CD8-positive, alpha-beta memory T cell (primary cell): ENCODE measurements at regions not wholly inside any gene's neighbourhood (a gene's known extent, or its start where the extent isn't known, plus 50 kb on each side); places are given as distances from the start of the nearest gene placed in this dataset.

ENCODE experiments used
- CTCF ChIA-PET: fragments of 350-600 bp; sonication (Branson Sonifier 250); formaldehyde crosslinking; loops from one replicate; lab custom pipeline; 2021; ENCODE audit warnings: antibody characterized with exemption; lab: Charles Lee
- POLR2A ChIA-PET: fragments of 350-600 bp; sonication (Branson Sonifier 250); formaldehyde crosslinking; loops from one replicate; lab custom pipeline; 2021; ENCODE audit warnings: antibody characterized with exemption; lab: Charles Lee
- DNase-seq, 5 donors: peaks; one replicate each; pipeline versions ENCODE4 v3.0.0 to v3.0.0-alpha.2; 2020 to 2022; ENCODE audit warnings: mixed read lengths in 1 of 5
- H3K27ac ChIP-seq: one replicate; pipeline ENCODE4 v1.7.0; 2013; ENCODE audit warnings: low read depth, mild to moderate bottlenecking, low read length, moderate library complexity
- H3K27me3 ChIP-seq: 2 replicates; pipeline ENCODE4 v1.7.0; 2013; ENCODE audit warnings: low read length, mild to moderate bottlenecking; ENCODE audit not compliant: insufficient read depth, poor library complexity, severe bottlenecking
- H3K36me3 ChIP-seq: 2 replicates; pipeline ENCODE4 v1.7.0; 2013; ENCODE audit warnings: mild to moderate bottlenecking, low read length, moderate library complexity; ENCODE audit not compliant: insufficient read depth
- H3K4me1 ChIP-seq: 2 replicates; pipeline ENCODE4 v1.7.0; 2013; ENCODE audit warnings: mild to moderate bottlenecking, low read length, moderate library complexity; ENCODE audit not compliant: insufficient read depth
- H3K4me3 ChIP-seq: 2 replicates; pipeline ENCODE4 v1.7.0; 2013; ENCODE audit warnings: mild to moderate bottlenecking, low read length
- H3K9me3 ChIP-seq: 2 replicates; pipeline ENCODE4 v1.7.0; 2013; ENCODE audit warnings: mild to moderate bottlenecking, low read length
- H3K27ac Mint-ChIP-seq, 8 donors: one replicate each; pipeline ENCODE4 v1.8.0; 2020 to 2021; ENCODE audit warnings: mixed read lengths in 8 of 8, mild to moderate bottlenecking in 6 of 8, inconsistent platforms in 3 of 8, moderate library complexity in 3 of 8
- H3K27me3 Mint-ChIP-seq, 2 donors: one replicate each; pipeline ENCODE4 v1.8.0; 2020 to 2021; ENCODE audit warnings: mixed read lengths in 2 of 2, mild to moderate bottlenecking in 1 of 2, moderate library complexity in 1 of 2
- H3K36me3 Mint-ChIP-seq, 3 donors: one replicate each; pipeline ENCODE4 v1.8.0; 2020 to 2021; ENCODE audit warnings: mixed read lengths in 3 of 3, inconsistent platforms in 1 of 3, mild to moderate bottlenecking in 1 of 3
- H3K4me1 Mint-ChIP-seq, 3 donors: one replicate each; pipeline ENCODE4 v1.8.0; 2020 to 2021; ENCODE audit warnings: mixed read lengths in 3 of 3, inconsistent platforms in 1 of 3, mild to moderate bottlenecking in 1 of 3
- H3K4me3 Mint-ChIP-seq, 7 donors: one replicate each; pipeline ENCODE4 v1.8.0; 2020 to 2021; ENCODE audit warnings: mixed read lengths in 7 of 7, mild to moderate bottlenecking in 6 of 7, moderate library complexity in 4 of 7, inconsistent platforms in 2 of 7
- H3K9me3 Mint-ChIP-seq, 5 donors: one replicate each; pipeline ENCODE4 v1.8.0; 2020 to 2022; ENCODE audit warnings: mixed read lengths in 5 of 5, mild to moderate bottlenecking in 3 of 5, moderate library complexity in 2 of 5, inconsistent platforms in 1 of 5

DNA sequence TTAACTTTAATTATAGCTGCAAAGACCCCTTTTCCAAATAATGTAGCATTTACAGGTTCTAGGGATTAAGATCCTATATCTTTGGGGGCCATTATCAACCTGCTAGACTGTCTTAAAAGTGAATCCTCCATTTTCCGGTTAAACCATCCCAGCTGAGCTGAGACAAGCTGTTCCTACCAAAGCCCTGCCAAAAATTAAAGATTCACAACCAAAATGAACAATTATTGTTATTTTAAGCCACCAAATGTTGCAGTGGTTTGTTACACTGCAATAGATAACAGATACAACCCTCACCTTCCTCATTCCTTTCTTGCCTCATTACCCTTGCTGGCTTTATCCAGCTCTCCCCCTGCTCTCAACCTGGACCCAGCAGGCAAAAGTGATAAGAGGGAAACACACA, 343.4 kb downstream of the CDK5RAP2 start:
- Mint-ChIP-seq H3K9me3 (no peaks in the 10 kb centered on the region), H3K27ac (no peak overlapping the region), H3K36me3 (no peaks in the 10 kb centered on the region), H3K4me3 (no peak overlapping the region), H3K27me3 (peaks cover 0 to 2% of the 10 kb centered on the region in 2 donors), H3K4me1 (no peaks in the 10 kb centered on the region)
- Histone ChIP-seq H3K27me3 (no peaks in the 10 kb centered on the region), H3K36me3 (no peaks in the 10 kb centered on the region), H3K4me1 (no peaks in the 10 kb centered on the region), H3K9me3 (no peaks in the 10 kb centered on the region), H3K4me3 (no peak overlapping the region), H3K27ac (no peak overlapping the region)
- no peak for DNase-seq
- ChIA-PET CTCF (no interaction called here), POLR2A (no interaction called here)

DNA sequence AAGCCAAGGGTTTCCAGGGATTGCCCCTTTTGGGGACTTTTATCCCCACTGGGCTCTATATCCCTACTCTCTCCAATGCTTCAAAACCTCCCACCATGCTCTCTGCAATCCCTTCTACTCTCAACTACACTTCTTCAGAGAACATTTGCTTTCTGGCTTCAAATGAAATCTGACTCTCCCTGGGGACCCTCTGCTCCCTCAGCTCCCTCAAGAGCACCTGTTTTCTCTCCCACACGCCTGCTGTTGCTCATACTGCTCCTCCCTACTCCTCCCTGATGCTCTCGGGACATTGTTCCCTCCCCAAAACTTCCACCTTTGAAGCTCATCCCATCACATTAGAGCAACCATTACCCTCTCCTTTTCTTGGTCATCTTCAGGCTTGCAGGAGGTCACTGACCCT, 344.9 kb downstream of the CDK5RAP2 start:
- POLR2A ChIA-PET: no interaction called here
- H3K27ac ChIP-seq: no peak overlapping the region
- H3K9me3 Mint-ChIP-seq: no peaks in the 10 kb centered on the region
- H3K27me3 Mint-ChIP-seq: peaks cover 0 to 2% of the 10 kb centered on the region in 2 donors
- no peak overlapping the region for H3K4me3 Mint-ChIP-seq
- no peaks in the 10 kb centered on the region for H3K9me3 ChIP-seq
- DNase-seq: no peak
- no peaks in the 10 kb centered on the region for H3K27me3 ChIP-seq
- no peaks in the 10 kb centered on the region for H3K4me1 Mint-ChIP-seq
- no peaks in the 10 kb centered on the region for H3K4me1 ChIP-seq
- H3K4me3 ChIP-seq: no peak overlapping the region
- H3K27ac Mint-ChIP-seq: no peak overlapping the region
- CTCF ChIA-PET: no interaction called here
- no peaks in the 10 kb centered on the region for H3K36me3 Mint-ChIP-seq
- no peaks in the 10 kb centered on the region for H3K36me3 ChIP-seq

DNA sequence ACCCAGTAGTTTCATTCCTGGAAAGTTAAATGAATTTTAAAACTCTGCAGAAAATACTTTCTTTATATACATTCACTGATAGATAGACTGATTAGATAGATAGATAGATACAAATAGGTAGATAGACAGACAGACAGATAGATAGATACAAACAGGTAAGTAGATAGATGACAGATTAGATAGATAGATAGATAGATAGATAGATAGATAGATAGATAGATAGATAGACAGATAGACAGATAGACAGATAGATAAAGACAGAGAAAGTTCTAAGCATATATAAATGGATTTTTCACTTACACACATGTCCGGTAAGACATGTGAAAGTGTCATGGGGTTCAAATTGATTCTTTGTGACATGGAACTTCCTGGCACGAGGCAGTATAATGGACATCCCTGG, 349.7 kb downstream of the CDK5RAP2 start:
- Histone ChIP-seq H3K4me3 (no peak overlapping the region), H3K27ac (no peak overlapping the region), H3K4me1 (no peaks in the 10 kb centered on the region), H3K36me3 (no peaks in the 10 kb centered on the region), H3K27me3 (no peaks in the 10 kb centered on the region), H3K9me3 (no peaks in the 10 kb centered on the region)
- peak overlapping the region in 1 of 8 donors; percentile 65 for H3K27ac Mint-ChIP-seq
- no peaks in the 10 kb centered on the region for H3K36me3 Mint-ChIP-seq
- peaks cover 0 to 2% (median 0%) of the 10 kb centered on the region in 5 donors for H3K9me3 Mint-ChIP-seq
- DNase-seq: no peak
- POLR2A ChIA-PET: no interaction called here
- CTCF ChIA-PET: no interaction called here
- H3K4me3 Mint-ChIP-seq: no peak overlapping the region
- H3K4me1 Mint-ChIP-seq: no peaks in the 10 kb centered on the region
- H3K27me3 Mint-ChIP-seq: peaks cover 0 to 5% of the 10 kb centered on the region in 2 donors

DNA sequence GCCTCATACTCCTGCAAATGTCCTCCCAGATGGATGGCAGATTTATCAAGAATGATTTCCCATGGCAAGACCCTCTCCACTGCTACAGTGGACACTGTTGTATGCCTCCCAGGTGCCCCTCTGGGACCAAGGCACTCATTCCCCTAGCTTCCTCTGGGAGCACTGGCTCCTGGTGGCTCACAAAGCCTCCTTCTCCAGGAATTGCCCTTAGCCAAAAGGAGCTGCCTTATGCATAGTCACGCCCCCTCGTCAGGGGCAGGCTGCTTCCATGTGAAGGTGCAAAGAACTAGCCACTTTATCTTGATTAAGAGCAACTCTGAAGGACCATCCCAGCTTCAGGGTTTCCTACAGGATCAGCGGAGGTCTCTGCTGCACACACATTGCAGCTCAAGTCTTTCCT, 358.1 kb downstream of the CDK5RAP2 start:
- H3K27ac Mint-ChIP-seq: no peak overlapping the region
- no peaks in the 10 kb centered on the region for H3K36me3 Mint-ChIP-seq
- Histone ChIP-seq H3K4me3 (no peak overlapping the region), H3K9me3 (no peaks in the 10 kb centered on the region), H3K27me3 (no peaks in the 10 kb centered on the region), H3K36me3 (no peaks in the 10 kb centered on the region), H3K4me1 (no peaks in the 10 kb centered on the region), H3K27ac (no peak overlapping the region)
- ChIA-PET CTCF (no interaction called here), POLR2A (no interaction called here)
- peaks cover 2 to 4% of the 10 kb centered on the region in 2 donors for H3K27me3 Mint-ChIP-seq
- peaks cover 0 to 8% (median 0%) of the 10 kb centered on the region in 5 donors for H3K9me3 Mint-ChIP-seq
- H3K4me1 Mint-ChIP-seq: no peaks in the 10 kb centered on the region
- no peak overlapping the region for H3K4me3 Mint-ChIP-seq
- DNase-seq: no peak

DNA sequence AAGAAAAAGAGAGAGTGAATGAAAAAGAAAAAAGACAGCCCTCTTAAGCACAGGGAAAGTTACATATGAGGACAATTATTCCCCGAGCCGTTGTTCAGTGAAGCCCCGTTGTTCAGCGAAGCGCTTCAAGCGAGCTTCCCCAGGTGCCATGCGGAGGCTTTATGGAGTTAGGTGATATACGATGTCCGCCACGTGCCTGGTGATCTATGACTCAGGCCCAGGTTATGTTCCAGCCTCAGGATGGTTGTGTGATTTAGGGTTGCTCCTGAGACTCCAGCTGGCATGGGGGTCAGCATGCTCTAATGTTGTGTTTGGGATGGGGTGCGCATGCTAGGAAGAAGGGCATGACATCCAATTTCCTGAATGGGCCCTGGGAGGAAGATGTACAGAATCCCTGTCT, 365.6 kb downstream of the CDK5RAP2 start:
- CTCF ChIA-PET: no interaction called here
- POLR2A ChIA-PET: no interaction called here

DNA sequence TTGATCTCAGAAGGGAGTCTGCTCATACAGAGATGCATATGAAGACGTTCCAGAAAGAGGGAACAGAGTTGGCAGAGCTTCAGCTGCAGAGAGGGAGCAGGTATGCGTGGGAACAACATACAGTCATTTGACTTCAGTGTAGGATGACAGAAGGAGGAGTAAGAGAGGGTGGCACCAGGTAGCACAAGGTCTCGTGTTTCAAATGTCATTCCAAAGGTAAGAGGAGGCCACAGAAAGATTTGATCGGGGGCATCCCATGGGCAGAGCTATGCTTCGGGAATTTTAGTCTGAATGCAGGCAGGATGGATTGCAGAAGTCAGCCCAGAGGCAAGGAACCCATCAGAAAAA, 367.1 kb downstream of the CDK5RAP2 start:
- H3K9me3 ChIP-seq: no peaks in the 10 kb centered on the region
- no peak for DNase-seq
- Mint-ChIP-seq H3K4me3 (no peak overlapping the region), H3K27ac (no peak overlapping the region), H3K9me3 (peaks cover 0 to 3% (median 0%) of the 10 kb centered on the region in 5 donors), H3K4me1 (no peaks in the 10 kb centered on the region), H3K27me3 (peaks cover 3 to 5% of the 10 kb centered on the region in 2 donors), H3K36me3 (no peaks in the 10 kb centered on the region)
- no peak overlapping the region for H3K4me3 ChIP-seq
- POLR2A ChIA-PET: no interaction called here
- no peaks in the 10 kb centered on the region for H3K27me3 ChIP-seq
- H3K36me3 ChIP-seq: no peaks in the 10 kb centered on the region
- H3K27ac ChIP-seq: no peak overlapping the region
- H3K4me1 ChIP-seq: no peaks in the 10 kb centered on the region
- CTCF ChIA-PET: no interaction called here

More for the DNA sequence above, 365.6 kb downstream of the CDK5RAP2 start:
- H3K9me3 ChIP-seq: no peaks in the 10 kb centered on the region
- peaks cover 0 to 5% (median 0%) of the 10 kb centered on the region in 5 donors for H3K9me3 Mint-ChIP-seq
- H3K4me1 Mint-ChIP-seq: no peaks in the 10 kb centered on the region
- H3K36me3 Mint-ChIP-seq: no peaks in the 10 kb centered on the region
- H3K4me3 ChIP-seq: no peak overlapping the region
- H3K27ac ChIP-seq: no peak overlapping the region
- H3K27me3 ChIP-seq: no peaks in the 10 kb centered on the region
- no peak overlapping the region for H3K27ac Mint-ChIP-seq
- no peak for DNase-seq
- H3K4me3 Mint-ChIP-seq: no peak overlapping the region
- H3K36me3 ChIP-seq: no peaks in the 10 kb centered on the region
- no peaks in the 10 kb centered on the region for H3K4me1 ChIP-seq
- H3K27me3 Mint-ChIP-seq: peaks cover 2 to 5% of the 10 kb centered on the region in 2 donors

DNA sequence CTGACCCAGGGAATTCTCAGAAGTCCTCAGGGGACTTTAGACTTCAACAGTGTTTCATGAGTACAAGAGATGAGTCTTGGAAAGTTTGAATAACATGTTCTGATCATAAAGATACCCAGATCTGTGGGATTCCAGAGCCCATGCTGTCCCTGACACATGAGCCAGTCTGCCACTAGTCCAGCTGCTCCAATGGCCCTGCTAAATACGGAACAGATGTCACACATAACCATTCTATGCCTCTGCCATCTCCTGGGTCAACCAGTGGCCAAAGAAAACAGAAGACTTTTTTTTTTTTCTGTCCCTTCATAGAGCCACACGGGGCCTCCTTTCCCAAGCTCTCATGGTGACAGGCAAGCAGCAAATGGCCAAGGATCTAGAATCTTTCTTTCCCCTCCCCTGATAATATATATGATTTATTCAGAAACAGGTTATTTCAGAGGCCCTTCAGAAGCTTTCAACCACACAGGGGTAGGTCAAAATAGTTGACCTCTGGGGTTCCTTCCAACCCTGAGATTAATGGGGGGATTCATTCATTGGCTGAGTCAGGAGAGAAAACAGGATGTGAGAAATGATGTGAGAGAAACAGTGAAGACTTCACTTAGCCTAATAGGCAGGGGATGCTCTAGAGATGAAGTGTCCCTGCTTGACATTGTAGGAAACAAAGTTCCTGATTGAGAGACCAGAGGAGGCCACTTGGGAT, 367.7 kb downstream of the CDK5RAP2 start:
- Mint-ChIP-seq H3K4me1 (no peaks in the 10 kb centered on the region), H3K27me3 (peaks cover 3 to 5% of the 10 kb centered on the region in 2 donors), H3K27ac (no peak overlapping the region), H3K4me3 (no peak overlapping the region), H3K9me3 (peaks cover 0 to 3% (median 0%) of the 10 kb centered on the region in 5 donors), H3K36me3 (no peaks in the 10 kb centered on the region)
- Histone ChIP-seq H3K4me3 (no peak overlapping the region), H3K36me3 (no peaks in the 10 kb centered on the region), H3K27ac (no peak overlapping the region), H3K27me3 (no peaks in the 10 kb centered on the region), H3K4me1 (no peaks in the 10 kb centered on the region), H3K9me3 (no peaks in the 10 kb centered on the region)
- no peak for DNase-seq
- POLR2A ChIA-PET: no interaction called here
- CTCF ChIA-PET: no interaction called here

DNA sequence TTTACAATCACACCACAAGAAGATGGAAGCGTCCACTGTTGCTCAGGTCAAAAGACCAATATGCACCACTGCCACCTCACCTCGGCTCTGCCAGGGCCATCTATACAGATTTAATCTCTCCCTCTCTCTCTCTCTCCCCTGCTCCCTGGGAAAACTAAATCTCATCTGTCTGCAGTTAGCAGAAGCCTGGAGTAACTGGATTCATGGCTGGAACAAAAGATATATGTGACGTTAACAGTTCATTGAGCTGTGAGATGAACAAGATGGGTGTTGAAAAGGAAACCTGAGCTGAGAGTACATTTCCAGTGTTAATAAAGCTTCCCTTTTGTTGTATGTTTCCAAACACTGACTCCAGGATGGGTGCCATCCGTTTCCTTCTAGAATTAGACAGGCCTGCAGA, 369.7 kb downstream of the CDK5RAP2 start:
- H3K4me3 Mint-ChIP-seq: no peak overlapping the region
- H3K4me1 ChIP-seq: no peaks in the 10 kb centered on the region
- H3K27me3 Mint-ChIP-seq: peaks cover 3 to 5% of the 10 kb centered on the region in 2 donors
- H3K36me3 ChIP-seq: no peaks in the 10 kb centered on the region
- H3K9me3 Mint-ChIP-seq: peaks cover 0 to 3% (median 0%) of the 10 kb centered on the region in 5 donors
- no peaks in the 10 kb centered on the region for H3K4me1 Mint-ChIP-seq
- H3K36me3 Mint-ChIP-seq: no peaks in the 10 kb centered on the region
- CTCF ChIA-PET: no interaction called here
- H3K27ac Mint-ChIP-seq: no peak overlapping the region
- POLR2A ChIA-PET: no interaction called here
- no peak overlapping the region for H3K27ac ChIP-seq
- H3K9me3 ChIP-seq: no peaks in the 10 kb centered on the region
- no peak overlapping the region for H3K4me3 ChIP-seq
- DNase-seq: no peak
- H3K27me3 ChIP-seq: no peaks in the 10 kb centered on the region
